Lung (tissue), 11 donors: ENCODE measurements at regions not wholly inside any gene's neighbourhood (a gene's known extent, or its start where the extent isn't known, plus 50 kb on each side); places are given as distances from the start of the nearest gene placed in this dataset.
"Not testable (repeated sequence)": the region's sequence is repeated elsewhere in the genome, so short reads cannot be mapped to it uniquely, and the experiment has no call there.

ENCODE experiments used
- ATAC-seq: fragments of 200-7000 bp; cut with Tn5 transposase; one replicate; pipeline ENCODE4 v1.9.1; 2020; ENCODE audit warnings: moderate number of reproducible peaks; ENCODE audit not compliant: insufficient read depth, low FRiP score
- DNase-seq, 3 donors: peaks; one replicate each; pipeline ENCODE4 v3.0.0-alpha.2; 2013 to 2017
- H3K27ac ChIP-seq, 2 donors: one replicate each; pipeline ENCODE4 v1.5.1; 2013; ENCODE audit warnings: mild to moderate bottlenecking in 2 of 2, moderate library complexity in 2 of 2, control low read depth in 1 of 2, inconsistent platforms in 1 of 2, low read depth in 1 of 2, low read length in 1 of 2
- H3K27me3 ChIP-seq, 3 donors: one replicate each; pipeline ENCODE4 v1.5.1; 2013; ENCODE audit warnings: low read length in 2 of 3; ENCODE audit not compliant: control insufficient read depth in 3 of 3, insufficient read depth in 3 of 3
- H3K36me3 ChIP-seq, 4 donors: one replicate each; pipeline ENCODE4 v1.5.1; 2013; ENCODE audit warnings: low read length in 4 of 4, mild to moderate bottlenecking in 1 of 4, moderate library complexity in 1 of 4; ENCODE audit not compliant: control insufficient read depth in 4 of 4, insufficient read depth in 4 of 4
- H3K4me1 ChIP-seq, 5 donors: one replicate each; pipeline ENCODE4 v1.5.1; 2013; ENCODE audit warnings: low read length in 5 of 5, mild to moderate bottlenecking in 2 of 5, moderate library complexity in 1 of 5; ENCODE audit not compliant: control insufficient read depth in 5 of 5, insufficient read depth in 5 of 5
- H3K4me3 ChIP-seq: one replicate; pipeline ENCODE4 v1.5.1; 2013; ENCODE audit warnings: mild to moderate bottlenecking, control low read depth, moderate library complexity
- H3K9ac ChIP-seq, 2 donors: one replicate each; pipeline ENCODE4 v1.5.1; 2013; ENCODE audit warnings: low read length in 2 of 2, control low read depth in 1 of 2; ENCODE audit not compliant: insufficient read depth in 1 of 2
- H3K9me3 ChIP-seq, 4 donors: one replicate each; pipeline ENCODE4 v1.5.1; 2013; ENCODE audit warnings: low read length in 3 of 4, mild to moderate bottlenecking in 1 of 4, moderate library complexity in 1 of 4; ENCODE audit not compliant: control insufficient read depth in 4 of 4, insufficient read depth in 3 of 4
- WGBS, 2 donors: extraction: QIAGEN DNeasy Blood & Tissue Kit; methylation state at CpG; one replicate each; pipeline ENCODE4 v1.1.7; 2013; 5-methylcytosine and 5-hydroxymethylcytosine counted together
- TF ChIP-seq, protein P1 (sequence below): IDR thresholded peaks from 2 replicates; pipeline ENCODE4 v1.5.1; 2012; ENCODE audit warnings: mild to moderate bottlenecking; ENCODE audit errors: control extremely low read depth, extremely low read depth
- donor health status: control.
- donor health status: control.
- donor health status: Bipolar disorder and iron deficiency.
- donor health status: healthy.
- donor health status: DM: yes; HTN: yes; CAD: no.

- Histone ChIP-seq H3K9ac (no peak overlapping the region), H3K27me3 (no peaks in the 10 kb centered on the region), H3K4me3 (no peak overlapping the region), H3K4me1 (no peaks in the 10 kb centered on the region), H3K9me3 (no peaks in the 10 kb centered on the region), H3K27ac (no peak overlapping the region), H3K36me3 (no peaks in the 10 kb centered on the region)
- TF ChIP-seq, protein P1, sequence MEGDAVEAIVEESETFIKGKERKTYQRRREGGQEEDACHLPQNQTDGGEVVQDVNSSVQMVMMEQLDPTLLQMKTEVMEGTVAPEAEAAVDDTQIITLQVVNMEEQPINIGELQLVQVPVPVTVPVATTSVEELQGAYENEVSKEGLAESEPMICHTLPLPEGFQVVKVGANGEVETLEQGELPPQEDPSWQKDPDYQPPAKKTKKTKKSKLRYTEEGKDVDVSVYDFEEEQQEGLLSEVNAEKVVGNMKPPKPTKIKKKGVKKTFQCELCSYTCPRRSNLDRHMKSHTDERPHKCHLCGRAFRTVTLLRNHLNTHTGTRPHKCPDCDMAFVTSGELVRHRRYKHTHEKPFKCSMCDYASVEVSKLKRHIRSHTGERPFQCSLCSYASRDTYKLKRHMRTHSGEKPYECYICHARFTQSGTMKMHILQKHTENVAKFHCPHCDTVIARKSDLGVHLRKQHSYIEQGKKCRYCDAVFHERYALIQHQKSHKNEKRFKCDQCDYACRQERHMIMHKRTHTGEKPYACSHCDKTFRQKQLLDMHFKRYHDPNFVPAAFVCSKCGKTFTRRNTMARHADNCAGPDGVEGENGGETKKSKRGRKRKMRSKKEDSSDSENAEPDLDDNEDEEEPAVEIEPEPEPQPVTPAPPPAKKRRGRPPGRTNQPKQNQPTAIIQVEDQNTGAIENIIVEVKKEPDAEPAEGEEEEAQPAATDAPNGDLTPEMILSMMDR = no peak
- ATAC-seq (no peak), DNase-seq (no peak)
- 64 to 70% methylated on average over 2 of the region's 2 CpGs for WGBS, 2 donors
Measured at GRCh38 chr3:147090461-147090860, 315.9 kb downstream of the ZIC4 start.

GRCh38 chr3:147089286-147089685 is 317.1 kb downstream of the ZIC4 start:
- ATAC-seq = no peak
- TF ChIP-seq, protein P1 = no peak
- peak in 1 of 3 donors; percentile 4 for DNase-seq
- H3K36me3 ChIP-seq = no peaks in the 10 kb centered on the region
- 68 to 70% methylated on average over 5 of the region's 5 CpGs for WGBS, 2 donors
- no peaks in the 10 kb centered on the region for H3K9me3 ChIP-seq
- H3K4me1 ChIP-seq = no peaks in the 10 kb centered on the region
- no peak overlapping the region for H3K27ac ChIP-seq
- H3K4me3 ChIP-seq = no peak overlapping the region
- H3K27me3 ChIP-seq = no peaks in the 10 kb centered on the region
- H3K9ac ChIP-seq = no peak overlapping the region

DNA sequence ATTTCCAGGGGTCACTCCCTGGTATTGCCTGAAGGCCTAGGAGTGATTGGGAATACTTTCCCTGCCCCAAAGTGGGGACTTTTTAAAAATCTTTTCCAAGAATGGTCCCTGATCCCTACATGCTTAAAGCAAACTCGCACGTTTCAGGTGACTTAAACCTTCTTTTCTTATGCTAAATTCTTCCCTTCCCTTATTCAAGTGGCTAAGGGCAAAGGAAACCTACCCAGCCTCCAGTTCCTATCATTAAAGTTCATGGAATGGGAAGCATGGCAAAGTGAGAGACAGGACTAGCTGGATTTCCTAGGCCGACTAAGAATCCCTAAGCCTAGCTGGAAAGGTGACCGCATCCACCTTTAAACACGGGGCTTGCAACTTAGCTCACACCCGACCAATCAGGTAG is 346.8 kb downstream of the ZIC4 start:
- not testable (repeated sequence) for H3K27me3 ChIP-seq, H3K4me1 ChIP-seq, H3K4me3 ChIP-seq, DNase-seq, ATAC-seq, H3K9ac ChIP-seq, H3K9me3 ChIP-seq, H3K36me3 ChIP-seq, H3K27ac ChIP-seq
- 82 to 87% methylated on average over 6 of the region's 6 CpGs for WGBS, 2 donors

DNA sequence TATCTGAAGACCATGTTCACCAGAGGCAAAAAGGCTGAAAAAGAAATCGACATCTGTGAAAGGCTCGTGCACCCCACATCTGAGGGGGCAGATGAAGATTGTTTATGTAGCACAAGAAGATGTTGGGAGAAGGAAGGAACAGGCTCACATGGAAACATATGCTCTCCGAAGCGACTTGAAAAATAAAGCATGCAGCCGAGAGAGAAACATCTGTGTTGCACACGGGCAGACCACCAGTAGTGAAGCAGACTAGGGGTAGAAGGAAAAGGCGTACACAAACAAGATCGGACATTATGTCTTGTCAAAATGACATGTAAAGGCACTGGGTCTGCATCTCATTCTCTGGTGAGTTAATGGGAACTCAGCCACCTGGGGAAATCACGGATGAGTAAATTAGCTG is 356.5 kb downstream of the ZIC4 start:
- no peak overlapping the region for H3K9ac ChIP-seq
- H3K9me3 ChIP-seq = peaks cover 0 to 2% (median 0%) of the 10 kb centered on the region in 4 donors
- H3K4me1 ChIP-seq = no peaks in the 10 kb centered on the region
- DNase-seq (no peak), ATAC-seq (no peak)
- 78 to 83% methylated on average over 9 of the region's 9 CpGs for WGBS, 2 donors
- peaks cover 0 to 2% (median 0%) of the 10 kb centered on the region in 3 donors for H3K27me3 ChIP-seq
- H3K36me3 ChIP-seq = no peaks in the 10 kb centered on the region
- H3K4me3 ChIP-seq = no peak overlapping the region
- H3K27ac ChIP-seq = no peak overlapping the region
- TF ChIP-seq, protein P1 = no peak
